Amniotic epithelial cell (primary cell): ENCODE measurements at regions not wholly inside any gene's neighbourhood (a gene's known extent, or its start where the extent isn't known, plus 50 kb on each side); places are given as distances from the start of the nearest gene placed in this dataset.
"Not testable (repeated sequence)": the region's sequence is repeated elsewhere in the genome, so short reads cannot be mapped to it uniquely, and the experiment has no call there.

ENCODE experiments used
- DNase-seq: peaks from one replicate; pipeline ENCODE4 v3.0.0-alpha.2; 2010; ENCODE audit warnings: low read depth

GRCh38 chr10:6692103-6692502 is 112.0 kb upstream of the PRKCQ start:
- no peak for DNase-seq

- no peak for DNase-seq
Observed at GRCh38 chr10:6689036-6689435, 109.0 kb upstream of the PRKCQ start.

GRCh38 chr10:6680735-6681134 is 100.7 kb upstream of the PRKCQ start:
- DNase-seq = no peak

- no peak for DNase-seq
Observed at GRCh38 chr10:6678956-6679355, 98.9 kb upstream of the PRKCQ start.

GRCh38 chr10:6678211-6678803 is 98.2 kb upstream of the PRKCQ start:
- peak; percentile 57 for DNase-seq

- not testable (repeated sequence) for DNase-seq
Observed at GRCh38 chr10:6677129-6677528, 97.1 kb upstream of the PRKCQ start.

GRCh38 chr10:6674291-6674690 is 94.2 kb upstream of the PRKCQ start:
- no peak for DNase-seq

GRCh38 chr10:6671976-6672375 is 91.9 kb upstream of the PRKCQ start:
- DNase-seq = no peak

GRCh38 chr10:6669269-6669859 is 89.3 kb upstream of the PRKCQ start:
- DNase-seq = peak; percentile 60

GRCh38 chr10:6667679-6668270 is 87.7 kb upstream of the PRKCQ start:
- peak; percentile 50 for DNase-seq

- DNase-seq = no peak
Observed at GRCh38 chr10:6667150-6667549, 87.1 kb upstream of the PRKCQ start.

GRCh38 chr10:6665847-6666246 is 85.8 kb upstream of the PRKCQ start:
- DNase-seq = no peak

GRCh38 chr10:6660460-6660859 is 80.4 kb upstream of the PRKCQ start:
- DNase-seq = no peak

- peak; percentile 57 for DNase-seq
Observed at GRCh38 chr10:6659451-6659850, 79.4 kb upstream of the PRKCQ start.

- DNase-seq = no peak
Observed at GRCh38 chr10:6657669-6658068, 77.6 kb upstream of the PRKCQ start.

GRCh38 chr10:6657196-6657595 is 77.1 kb upstream of the PRKCQ start:
- DNase-seq = no peak

GRCh38 chr10:6654571-6654970 is 74.5 kb upstream of the PRKCQ start:
- DNase-seq = no peak

GRCh38 chr10:6650586-6650985 is 70.5 kb upstream of the PRKCQ start:
- DNase-seq = no peak

- no peak for DNase-seq
Observed at GRCh38 chr10:6649903-6650302, 69.8 kb upstream of the PRKCQ start.

GRCh38 chr10:6648894-6649720 is 69.0 kb upstream of the PRKCQ start:
- DNase-seq = no peak

- DNase-seq = peak; percentile 24
Observed at GRCh38 chr10:6647811-6648526, 67.9 kb upstream of the PRKCQ start.

- DNase-seq = no peak
Observed at GRCh38 chr10:6643962-6644361, 63.9 kb upstream of the PRKCQ start.
